HEK293 (cell line): ENCODE measurements at regions not wholly inside any gene's neighbourhood (a gene's known extent, or its start where the extent isn't known, plus 50 kb on each side); places are given as distances from the start of the nearest gene placed in this dataset.

Source experiments
- CTCF ChIA-PET: fragments of 350-600 bp; formaldehyde crosslinking; extraction: SDS; loops from one replicate; lab custom pipeline; 2021; ENCODE audit warnings: antibody characterized with exemption; lab: Yijun Ruan, JAX
- POLR2A ChIA-PET: fragments of 300-600 bp; formaldehyde crosslinking; extraction: SDS; loops from one replicate; lab custom pipeline; 2020; ENCODE audit warnings: antibody characterized with exemption, inconsistent platforms; lab: Yijun Ruan, JAX
- H3K27ac ChIP-seq: fragments of 200-500 bp; sonication (Bioruptor generic); 2 replicates; pipeline ENCODE4 v1.5.1; 2014; ENCODE audit warnings: low read depth, low read length, control low read depth, inconsistent platforms; ENCODE audit errors: extremely low read depth
- H3K36me3 ChIP-seq, 2 experiments: fragments of 200-500 bp in 1 of 2; sonication (Bioruptor generic) in 1 of 2; 1 replicate in 1 of 2; 2 replicates in 1 of 2; pipeline ENCODE4 v1.5.1; 2014 to 2017; ENCODE audit warnings: inconsistent platforms in 2 of 2, low read length in 2 of 2; ENCODE audit not compliant: control insufficient read depth in 2 of 2, insufficient read depth in 1 of 2
- H3K4me1 ChIP-seq: fragments of 200-500 bp; sonication (Bioruptor generic); 2 replicates; pipeline ENCODE4 v1.5.1; 2014; ENCODE audit warnings: mild to moderate bottlenecking, low read length, inconsistent platforms; ENCODE audit not compliant: control insufficient read depth, insufficient read depth
- H3K4me3 ChIP-seq: 2 replicates; pipeline ENCODE4 v1.5.1; 2011; ENCODE audit warnings: low read depth, mild to moderate bottlenecking, control low read depth, low read length, moderate library complexity
- H3K9me3 ChIP-seq: fragments of 200-500 bp; sonication (Bioruptor generic); 2 replicates; pipeline ENCODE4 v1.5.1; 2014; ENCODE audit warnings: low read depth, low read length, inconsistent platforms; ENCODE audit not compliant: control insufficient read depth, insufficient read depth
- PRDM10 ChIP-seq: fragments of 450-650 bp; formaldehyde crosslinking; IDR thresholded peaks from 2 replicates; pipeline ENCODE4 v1.5.1; 2016; ENCODE audit warnings: missing biosample characterization, missing genetic modification characterization
- SALL2 ChIP-seq: fragments of 450-650 bp; formaldehyde crosslinking; IDR thresholded peaks from 2 replicates; pipeline ENCODE4 v1.5.0; 2017; ENCODE audit warnings: missing biosample characterization, mild to moderate bottlenecking, missing genetic modification characterization, borderline replicate concordance
- ZFP69B ChIP-seq: fragments of 450-650 bp; formaldehyde crosslinking; IDR thresholded peaks from 2 replicates; pipeline ENCODE4 v1.5.1; 2016; ENCODE audit warnings: missing biosample characterization, missing genetic modification characterization
- ZNF18 ChIP-seq: fragments of 450-650 bp; formaldehyde crosslinking; IDR thresholded peaks from 2 replicates; pipeline ENCODE4 v1.5.1; 2016; ENCODE audit warnings: missing biosample characterization, missing genetic modification characterization
- ZNF184 ChIP-seq: fragments of 450-650 bp; IDR thresholded peaks from 2 replicates; pipeline ENCODE4 v1.5.1; 2018; ENCODE audit warnings: missing biosample characterization, mild to moderate bottlenecking, missing genetic modification characterization
- ZNF302 ChIP-seq: fragments of 450-650 bp; formaldehyde crosslinking; IDR thresholded peaks from 2 replicates; pipeline ENCODE4 v1.5.1; 2016; ENCODE audit warnings: missing biosample characterization, missing genetic modification characterization, low read depth
- ZNF426 ChIP-seq: fragments of 450-650 bp; formaldehyde crosslinking; IDR thresholded peaks from 2 replicates; pipeline ENCODE4 v1.5.1; 2017; ENCODE audit warnings: missing biosample characterization, missing genetic modification characterization, mild to moderate bottlenecking, inconsistent platforms, moderate library complexity
- ZNF514 ChIP-seq: fragments of 450-650 bp; formaldehyde crosslinking; IDR thresholded peaks from 2 replicates; pipeline ENCODE4 v1.5.1; 2016; ENCODE audit warnings: missing biosample characterization, missing genetic modification characterization
- TF ChIP-seq, protein P1 (sequence below): fragments of 450-650 bp; formaldehyde crosslinking; IDR thresholded peaks from 2 replicates; pipeline ENCODE4 v1.5.1; 2016; ENCODE audit warnings: missing biosample characterization, missing genetic modification characterization
- TF ChIP-seq, protein P2 (sequence below): fragments of 450-650 bp; IDR thresholded peaks from 2 replicates; pipeline ENCODE4 v1.5.1; 2018; ENCODE audit warnings: missing biosample characterization, missing genetic modification characterization

GRCh38 chr1:80633947-80634706 lies 1166.6 kb upstream of the ADGRL2 start (continued):
- no peak for TF ChIP-seq PRDM10 (tag by site-specific recombination)
- TF ChIP-seq ZNF426 (tag by site-specific recombination), result no peak
- TF ChIP-seq, protein P1, sequence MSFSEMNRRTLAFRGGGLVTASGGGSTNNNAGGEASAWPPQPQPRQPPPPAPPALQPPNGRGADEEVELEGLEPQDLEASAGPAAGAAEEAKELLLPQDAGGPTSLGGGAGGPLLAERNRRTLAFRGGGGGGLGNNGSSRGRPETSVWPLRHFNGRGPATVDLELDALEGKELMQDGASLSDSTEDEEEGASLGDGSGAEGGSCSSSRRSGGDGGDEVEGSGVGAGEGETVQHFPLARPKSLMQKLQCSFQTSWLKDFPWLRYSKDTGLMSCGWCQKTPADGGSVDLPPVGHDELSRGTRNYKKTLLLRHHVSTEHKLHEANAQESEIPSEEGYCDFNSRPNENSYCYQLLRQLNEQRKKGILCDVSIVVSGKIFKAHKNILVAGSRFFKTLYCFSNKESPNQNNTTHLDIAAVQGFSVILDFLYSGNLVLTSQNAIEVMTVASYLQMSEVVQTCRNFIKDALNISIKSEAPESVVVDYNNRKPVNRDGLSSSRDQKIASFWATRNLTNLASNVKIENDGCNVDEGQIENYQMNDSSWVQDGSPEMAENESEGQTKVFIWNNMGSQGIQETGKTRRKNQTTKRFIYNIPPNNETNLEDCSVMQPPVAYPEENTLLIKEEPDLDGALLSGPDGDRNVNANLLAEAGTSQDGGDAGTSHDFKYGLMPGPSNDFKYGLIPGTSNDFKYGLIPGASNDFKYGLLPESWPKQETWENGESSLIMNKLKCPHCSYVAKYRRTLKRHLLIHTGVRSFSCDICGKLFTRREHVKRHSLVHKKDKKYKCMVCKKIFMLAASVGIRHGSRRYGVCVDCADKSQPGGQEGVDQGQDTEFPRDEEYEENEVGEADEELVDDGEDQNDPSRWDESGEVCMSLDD (tag by site-specific recombination), result no peak
- no peak for TF ChIP-seq ZNF302
- TF ChIP-seq, protein P2, sequence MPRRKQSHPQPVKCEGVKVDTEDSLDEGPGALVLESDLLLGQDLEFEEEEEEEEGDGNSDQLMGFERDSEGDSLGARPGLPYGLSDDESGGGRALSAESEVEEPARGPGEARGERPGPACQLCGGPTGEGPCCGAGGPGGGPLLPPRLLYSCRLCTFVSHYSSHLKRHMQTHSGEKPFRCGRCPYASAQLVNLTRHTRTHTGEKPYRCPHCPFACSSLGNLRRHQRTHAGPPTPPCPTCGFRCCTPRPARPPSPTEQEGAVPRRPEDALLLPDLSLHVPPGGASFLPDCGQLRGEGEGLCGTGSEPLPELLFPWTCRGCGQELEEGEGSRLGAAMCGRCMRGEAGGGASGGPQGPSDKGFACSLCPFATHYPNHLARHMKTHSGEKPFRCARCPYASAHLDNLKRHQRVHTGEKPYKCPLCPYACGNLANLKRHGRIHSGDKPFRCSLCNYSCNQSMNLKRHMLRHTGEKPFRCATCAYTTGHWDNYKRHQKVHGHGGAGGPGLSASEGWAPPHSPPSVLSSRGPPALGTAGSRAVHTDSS (tag by site-specific recombination), result no peak
- TF ChIP-seq ZFP69B (tag by site-specific recombination), result no peak
- TF ChIP-seq, all 188 proteins: peak for 0

- Histone ChIP-seq H3K9me3 (no peaks in the 10 kb centered on the region), H3K4me1 (no peaks in the 10 kb centered on the region), H3K36me3 (no peaks in the 10 kb centered on the region), H3K27ac (no peak overlapping the region), H3K4me3 (no peak overlapping the region)
- ChIA-PET CTCF (no interaction called here), POLR2A (no interaction called here)
- no peak for TF ChIP-seq ZNF514 (tag by site-specific recombination)
- TF ChIP-seq ZNF18 (tag by site-specific recombination), result no peak
- TF ChIP-seq SALL2 (tag by site-specific recombination), result no peak
These were observed 1168.5 kb upstream of the ADGRL2 start for GRCh38 chr1:80632284-80632683.

DNA sequence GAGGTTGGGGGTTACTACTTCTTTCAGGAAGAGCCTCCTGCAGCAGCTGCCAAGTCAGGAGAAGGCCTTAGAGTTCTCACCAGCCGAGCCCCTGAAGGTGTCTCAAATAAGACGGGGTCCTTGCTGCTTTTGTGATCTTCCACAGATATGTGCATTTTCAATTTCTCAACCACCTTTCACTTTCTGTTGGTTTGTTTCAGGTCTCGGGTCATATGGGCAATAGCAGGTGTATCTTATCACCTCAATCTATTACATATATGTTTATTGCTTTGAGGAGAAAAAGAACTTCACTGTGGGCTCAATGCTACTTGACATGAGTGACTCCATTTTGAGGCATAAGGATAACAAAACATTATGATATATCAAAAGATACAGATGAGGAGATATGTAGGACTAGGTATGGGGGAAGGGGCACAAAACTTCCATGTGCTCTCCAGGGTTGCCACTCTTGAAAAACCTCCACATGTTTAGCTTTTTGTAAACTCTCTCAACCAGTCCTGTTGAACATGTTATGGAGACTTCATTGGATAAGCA lies 1171.4 kb upstream of the ADGRL2 start:
- CTCF ChIA-PET, result no interaction called here
- no peak for TF ChIP-seq ZNF184 (tag by site-specific recombination)
- POLR2A ChIA-PET, result no interaction called here
- Histone ChIP-seq H3K9me3 (no peaks in the 10 kb centered on the region), H3K27ac (no peak overlapping the region), H3K4me3 (no peak overlapping the region), H3K4me1 (no peaks in the 10 kb centered on the region), H3K36me3 (no peaks in the 10 kb centered on the region)
